Testis (tissue), 2 donors: ENCODE measurements at regions not wholly inside any gene's neighbourhood (a gene's known extent, or its start where the extent isn't known, plus 50 kb on each side); places are given as distances from the start of the nearest gene placed in this dataset.
"Not testable (repeated sequence)": the region's sequence is repeated elsewhere in the genome, so short reads cannot be mapped to it uniquely, and the experiment has no call there.

ENCODE experiments used
- POLR2A ChIP-seq: fragments of 450-650 bp; IDR thresholded peaks from one replicate; pipeline ENCODE4 v1.6.1; 2017; ENCODE audit warnings: antibody characterized with exemption, mild to moderate bottlenecking, moderate library complexity
- TF ChIP-seq, protein P1 (sequence below), 3 experiments: fragments of 450-650 bp in 2 of 3; fragments of 200-600 bp in 1 of 3; sonication (generic) in 1 of 3; IDR thresholded peaks; one replicate each; pipeline ENCODE4 v1.5.1; 2016 to 2019; ENCODE audit warnings: antibody characterized with exemption in 3 of 3, mild to moderate bottlenecking in 2 of 3, moderate library complexity in 1 of 3

DNA sequence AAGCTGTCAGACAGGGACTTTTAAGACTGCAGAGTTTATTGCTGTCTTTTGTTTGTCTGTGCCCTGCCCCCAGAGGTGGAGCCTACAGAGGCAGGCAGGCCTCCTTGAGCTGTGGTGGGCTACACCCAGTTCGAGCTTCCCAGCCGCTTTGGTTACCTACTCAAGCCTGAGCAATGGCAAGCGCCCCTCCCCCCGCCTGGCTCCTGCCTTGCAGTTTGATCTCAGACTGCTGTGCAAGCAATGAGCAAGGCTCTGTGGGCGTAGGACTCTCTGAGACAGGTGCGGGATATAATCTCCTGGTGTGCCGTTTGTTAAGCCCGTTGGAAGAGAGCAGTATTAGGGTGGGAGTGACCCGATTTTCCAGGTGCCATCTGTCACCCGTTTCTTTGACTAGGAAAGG lies 67.8 kb upstream of the ADAMTS3 start:
- TF ChIP-seq, protein P1, sequence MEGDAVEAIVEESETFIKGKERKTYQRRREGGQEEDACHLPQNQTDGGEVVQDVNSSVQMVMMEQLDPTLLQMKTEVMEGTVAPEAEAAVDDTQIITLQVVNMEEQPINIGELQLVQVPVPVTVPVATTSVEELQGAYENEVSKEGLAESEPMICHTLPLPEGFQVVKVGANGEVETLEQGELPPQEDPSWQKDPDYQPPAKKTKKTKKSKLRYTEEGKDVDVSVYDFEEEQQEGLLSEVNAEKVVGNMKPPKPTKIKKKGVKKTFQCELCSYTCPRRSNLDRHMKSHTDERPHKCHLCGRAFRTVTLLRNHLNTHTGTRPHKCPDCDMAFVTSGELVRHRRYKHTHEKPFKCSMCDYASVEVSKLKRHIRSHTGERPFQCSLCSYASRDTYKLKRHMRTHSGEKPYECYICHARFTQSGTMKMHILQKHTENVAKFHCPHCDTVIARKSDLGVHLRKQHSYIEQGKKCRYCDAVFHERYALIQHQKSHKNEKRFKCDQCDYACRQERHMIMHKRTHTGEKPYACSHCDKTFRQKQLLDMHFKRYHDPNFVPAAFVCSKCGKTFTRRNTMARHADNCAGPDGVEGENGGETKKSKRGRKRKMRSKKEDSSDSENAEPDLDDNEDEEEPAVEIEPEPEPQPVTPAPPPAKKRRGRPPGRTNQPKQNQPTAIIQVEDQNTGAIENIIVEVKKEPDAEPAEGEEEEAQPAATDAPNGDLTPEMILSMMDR (IDR thresholded peaks at IDR 0.05): not testable (repeated sequence)
- TF ChIP-seq POLR2A: not testable (repeated sequence)
